H1 (cell line): ENCODE measurements at regions not wholly inside any gene's neighbourhood (a gene's known extent, or its start where the extent isn't known, plus 50 kb on each side); places are given as distances from the start of the nearest gene placed in this dataset.

Experiments used
- POLR2AphosphoS5 ChIP-seq: IDR thresholded peaks from 2 replicates; pipeline ENCODE4 v1.6.1; 2011; ENCODE audit warnings: low read depth, low read length
- USF2 ChIP-seq: IDR thresholded peaks from 2 replicates; pipeline ENCODE4 v1.6.1; 2011; ENCODE audit warnings: low read length, improper control_type of control experiment

- TF ChIP-seq USF2 (no peak), POLR2AphosphoS5 (no peak)
These were observed 131.3 kb upstream of the RASSF8 start for GRCh38 chr12:25827141-25827540.
